Upper lobe of left lung (tissue), 6 donors: ENCODE measurements at regions not wholly inside any gene's neighbourhood (a gene's known extent, or its start where the extent isn't known, plus 50 kb on each side); places are given as distances from the start of the nearest gene placed in this dataset.

Experiments used
- ATAC-seq, 2 donors: fragments of 200-7000 bp; cut with Tn5 transposase; one replicate each; pipeline ENCODE4 v1.9.1; 2022; ENCODE audit warnings: mild to moderate bottlenecking in 2 of 2, moderate library complexity in 2 of 2; ENCODE audit not compliant: low FRiP score in 2 of 2
- DNase-seq, 2 donors: peaks; one replicate each; pipeline ENCODE4 v3.0.0-alpha.2; 2019 to 2020
- H3K27ac ChIP-seq, 4 donors: fragments of 200-600 bp; sonication (generic); one replicate each; pipeline ENCODE4 v1.5.1; 2016 to 2019
- H3K27me3 ChIP-seq, 4 donors: fragments of 200-600 bp; sonication (generic); one replicate each; pipeline ENCODE4 v1.5.1; 2017 to 2019
- H3K36me3 ChIP-seq, 4 donors: fragments of 200-600 bp; sonication (generic); one replicate each; pipeline ENCODE4 v1.5.1; 2016 to 2019
- H3K4me1 ChIP-seq, 4 donors: fragments of 200-600 bp; sonication (generic); one replicate each; pipeline ENCODE4 v1.5.1; 2018 to 2019
- H3K4me3 ChIP-seq, 4 donors: fragments of 200-600 bp; sonication (generic); one replicate each; pipeline ENCODE4 v1.5.1; 2017 to 2019; ENCODE audit warnings: mild to moderate bottlenecking in 2 of 4, moderate library complexity in 1 of 4
- H3K9me3 ChIP-seq, 4 donors: fragments of 200-600 bp; sonication (generic); one replicate each; pipeline ENCODE4 v1.5.1; 2018 to 2019
- EP300 ChIP-seq, 4 donors: sonication (generic); formaldehyde crosslinking; IDR thresholded peaks; one replicate each; pipeline ENCODE4 v1.5.1; 2017; ENCODE audit warnings: antibody characterized with exemption in 4 of 4, control low read depth in 2 of 4
- POLR2A ChIP-seq, 4 donors: fragments of 450-650 bp; IDR thresholded peaks; one replicate each; pipeline ENCODE4 v1.5.1; 2016 to 2017; ENCODE audit warnings: antibody characterized with exemption in 4 of 4, mild to moderate bottlenecking in 2 of 4
- POLR2AphosphoS5 ChIP-seq, 2 donors: sonication (generic); formaldehyde crosslinking; IDR thresholded peaks; one replicate each; pipeline ENCODE4 v1.5.1; 2017; ENCODE audit warnings: antibody characterized with exemption in 2 of 2
- WGBS, 2 donors: methylation state at CpG; one replicate each; pipeline ENCODE4 v1.1.5; 2017 to 2018; 5-methylcytosine and 5-hydroxymethylcytosine counted together
- TF ChIP-seq, protein P1 (sequence below), 6 experiments: fragments of 450-650 bp in 4 of 6; fragments of 200-600 bp in 2 of 6; sonication (generic) in 2 of 6; IDR thresholded peaks; one replicate each; pipeline ENCODE4 v1.5.1; 2016 to 2019; ENCODE audit warnings: antibody characterized with exemption in 6 of 6
- donor health status: DM: no; HTN: no; CAD: no; lungs with moderate emphysema.
- donor health status: DM: no; HTN: yes; CAD: no; lungs with severe emphysema.

DNA sequence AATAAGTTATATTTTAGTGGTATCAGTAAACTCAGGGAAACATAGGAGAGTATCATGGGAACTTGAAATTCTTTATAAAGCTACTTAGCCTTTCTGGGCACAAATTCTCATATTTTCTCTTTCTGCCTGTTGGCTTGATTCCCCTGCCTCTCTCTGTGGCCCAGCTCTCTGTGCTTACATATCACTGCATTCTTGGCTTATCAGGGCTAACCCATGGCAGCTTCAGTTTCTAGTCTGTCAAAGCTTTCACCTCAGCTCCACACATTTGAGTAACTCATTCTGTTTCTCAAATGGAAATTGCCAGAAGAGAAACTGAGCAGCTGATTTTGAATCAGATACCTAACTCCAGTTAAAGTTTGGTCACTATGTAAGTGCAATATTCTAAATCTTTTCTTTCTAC, 713.1 kb downstream of the DNAJB9 start:
- ATAC-seq (no peak), DNase-seq (no peak)
- H3K9me3 ChIP-seq = peaks cover 0 to 7% (median 0%) of the 10 kb centered on the region in 4 donors
- no peak overlapping the region for H3K4me3 ChIP-seq
- no peak overlapping the region for H3K27ac ChIP-seq
- no peaks in the 10 kb centered on the region for H3K27me3 ChIP-seq
- no peaks in the 10 kb centered on the region for H3K4me1 ChIP-seq
- H3K36me3 ChIP-seq = no peaks in the 10 kb centered on the region
- TF ChIP-seq, protein P1, sequence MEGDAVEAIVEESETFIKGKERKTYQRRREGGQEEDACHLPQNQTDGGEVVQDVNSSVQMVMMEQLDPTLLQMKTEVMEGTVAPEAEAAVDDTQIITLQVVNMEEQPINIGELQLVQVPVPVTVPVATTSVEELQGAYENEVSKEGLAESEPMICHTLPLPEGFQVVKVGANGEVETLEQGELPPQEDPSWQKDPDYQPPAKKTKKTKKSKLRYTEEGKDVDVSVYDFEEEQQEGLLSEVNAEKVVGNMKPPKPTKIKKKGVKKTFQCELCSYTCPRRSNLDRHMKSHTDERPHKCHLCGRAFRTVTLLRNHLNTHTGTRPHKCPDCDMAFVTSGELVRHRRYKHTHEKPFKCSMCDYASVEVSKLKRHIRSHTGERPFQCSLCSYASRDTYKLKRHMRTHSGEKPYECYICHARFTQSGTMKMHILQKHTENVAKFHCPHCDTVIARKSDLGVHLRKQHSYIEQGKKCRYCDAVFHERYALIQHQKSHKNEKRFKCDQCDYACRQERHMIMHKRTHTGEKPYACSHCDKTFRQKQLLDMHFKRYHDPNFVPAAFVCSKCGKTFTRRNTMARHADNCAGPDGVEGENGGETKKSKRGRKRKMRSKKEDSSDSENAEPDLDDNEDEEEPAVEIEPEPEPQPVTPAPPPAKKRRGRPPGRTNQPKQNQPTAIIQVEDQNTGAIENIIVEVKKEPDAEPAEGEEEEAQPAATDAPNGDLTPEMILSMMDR (IDR thresholded peaks at IDR 0.05) = no peak
- TF ChIP-seq POLR2AphosphoS5 (IDR thresholded peaks at IDR 0.05) (no peak), EP300 (IDR thresholded peaks at IDR 0.05) (no peak), POLR2A (IDR thresholded peaks at IDR 0.05) (no peak)

DNA sequence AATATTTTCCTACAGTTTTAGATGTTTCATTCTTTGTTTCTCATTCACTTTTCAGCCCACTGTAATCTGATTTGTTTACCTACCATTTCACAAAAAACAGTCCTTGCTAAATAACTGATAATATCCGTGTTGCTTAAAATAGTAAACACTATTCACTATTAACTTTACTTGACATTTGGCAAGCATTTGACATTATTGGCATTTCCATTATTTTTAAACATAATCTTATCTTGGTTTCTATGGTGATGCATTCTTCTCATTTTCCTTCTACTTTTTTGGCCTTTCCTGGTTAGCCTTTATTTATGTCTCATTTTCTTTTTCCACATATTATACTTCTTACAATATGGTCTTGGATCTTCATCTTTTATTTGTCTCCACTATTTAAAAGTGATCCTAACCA, 715.3 kb downstream of the DNAJB9 start:
- DNase-seq (no peak), ATAC-seq (no peak)
- 33 to 50% methylated on average over 1 of the region's 1 CpG for WGBS, 2 donors

DNA sequence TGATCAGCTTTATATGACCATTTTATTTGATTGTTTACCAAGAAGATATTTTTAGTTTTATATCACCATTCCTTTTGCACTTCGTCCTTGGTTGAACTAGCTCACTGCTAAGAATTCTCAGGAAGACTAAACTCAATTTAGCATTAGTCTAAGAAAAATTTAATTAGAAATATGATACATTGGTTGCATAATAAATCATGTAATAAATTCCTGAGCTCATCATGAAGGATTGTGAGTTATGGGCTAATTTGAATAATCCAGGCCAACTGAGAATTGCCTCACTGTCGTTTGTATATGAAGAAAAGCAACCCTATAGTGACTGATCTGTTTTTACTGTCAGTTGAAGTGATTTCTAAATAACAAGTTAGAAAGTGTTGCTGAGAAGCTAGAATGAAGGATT, 725.5 kb downstream of the DNAJB9 start:
- Histone ChIP-seq H3K4me3 (no peak overlapping the region), H3K27ac (no peak overlapping the region), H3K36me3 (no peaks in the 10 kb centered on the region), H3K9me3 (no peaks in the 10 kb centered on the region), H3K27me3 (no peaks in the 10 kb centered on the region), H3K4me1 (no peaks in the 10 kb centered on the region)
- TF ChIP-seq EP300 (IDR thresholded peaks at IDR 0.05) (no peak), POLR2AphosphoS5 (IDR thresholded peaks at IDR 0.05) (no peak), POLR2A (IDR thresholded peaks at IDR 0.05) (no peak)
- TF ChIP-seq, protein P1 (IDR thresholded peaks at IDR 0.05) = no peak
- DNase-seq = no peak
- 59 to 61% methylated on average over 2 of the region's 2 CpGs for WGBS, 2 donors
- no peak for ATAC-seq

More for the DNA sequence above, 715.3 kb downstream of the DNAJB9 start:
- H3K9me3 ChIP-seq = peaks cover 0 to 7% (median 0%) of the 10 kb centered on the region in 4 donors
- no peaks in the 10 kb centered on the region for H3K4me1 ChIP-seq
- H3K36me3 ChIP-seq = no peaks in the 10 kb centered on the region
- H3K27ac ChIP-seq = no peak overlapping the region
- no peak overlapping the region for H3K4me3 ChIP-seq
- no peaks in the 10 kb centered on the region for H3K27me3 ChIP-seq
- TF ChIP-seq POLR2AphosphoS5 (IDR thresholded peaks at IDR 0.05) = no peak
- no peak for TF ChIP-seq EP300 (IDR thresholded peaks at IDR 0.05)
- TF ChIP-seq, protein P1 (IDR thresholded peaks at IDR 0.05) = no peak
- TF ChIP-seq POLR2A (IDR thresholded peaks at IDR 0.05) = no peak

DNA sequence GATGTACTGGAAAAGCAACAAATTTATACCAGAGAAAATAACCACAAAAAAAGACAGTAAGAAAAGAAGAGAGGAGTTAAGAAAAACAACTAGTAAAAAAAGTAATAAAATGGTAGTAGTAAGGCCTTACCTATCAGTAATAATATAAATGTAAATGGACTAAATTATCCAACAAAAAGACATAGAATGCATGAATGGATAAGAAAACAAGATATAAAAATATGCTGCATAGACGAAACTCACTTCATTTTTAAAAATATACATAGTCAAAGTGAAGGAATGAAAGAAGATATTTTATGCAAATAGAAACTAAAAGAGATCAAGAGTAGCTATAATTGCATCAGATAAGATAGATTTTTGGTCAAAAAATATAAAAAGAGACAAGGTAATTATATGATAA, 739.1 kb downstream of the DNAJB9 start:
- Histone ChIP-seq H3K9me3 (peaks cover 0 to 12% (median 6%) of the 10 kb centered on the region in 4 donors), H3K4me3 (no peak overlapping the region), H3K27ac (no peak overlapping the region), H3K27me3 (no peaks in the 10 kb centered on the region), H3K4me1 (no peaks in the 10 kb centered on the region), H3K36me3 (no peaks in the 10 kb centered on the region)
- 60 to 86% methylated on average over 1 of the region's 1 CpG for WGBS, 2 donors
- ATAC-seq (no peak), DNase-seq (no peak)
- no peak for TF ChIP-seq POLR2AphosphoS5 (IDR thresholded peaks at IDR 0.05)
- no peak for TF ChIP-seq POLR2A (IDR thresholded peaks at IDR 0.05)
- TF ChIP-seq EP300 (IDR thresholded peaks at IDR 0.05) = no peak
- TF ChIP-seq, protein P1 (IDR thresholded peaks at IDR 0.05) = no peak

DNA sequence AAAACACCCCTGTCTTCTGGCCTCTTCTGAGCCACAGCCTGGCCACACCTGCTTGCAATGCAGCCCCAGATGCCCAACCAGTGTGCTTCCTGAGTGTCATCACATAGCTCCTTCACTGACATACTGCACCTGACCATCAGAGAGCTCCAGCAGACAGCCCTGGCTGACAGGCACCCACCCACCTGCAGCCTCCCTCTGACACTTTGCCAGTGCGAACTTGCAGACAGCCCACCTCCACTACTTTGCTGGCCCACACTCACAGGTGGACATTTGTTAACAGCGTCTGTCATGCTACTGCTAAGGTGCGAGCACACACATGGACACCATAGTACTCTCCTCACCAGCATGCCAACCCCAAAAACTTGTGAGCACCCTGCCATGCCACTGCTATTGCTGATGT, 740.1 kb downstream of the DNAJB9 start:
- WGBS, 2 donors = 84 to 86% methylated on average over 2 to 3 of the region's 3 CpGs
- TF ChIP-seq POLR2A (IDR thresholded peaks at IDR 0.05) (no peak), POLR2AphosphoS5 (IDR thresholded peaks at IDR 0.05) (no peak), EP300 (IDR thresholded peaks at IDR 0.05) (no peak)
- TF ChIP-seq, protein P1 (IDR thresholded peaks at IDR 0.05) = no peak
- Histone ChIP-seq H3K27ac (no peak overlapping the region), H3K4me1 (no peaks in the 10 kb centered on the region), H3K4me3 (no peak overlapping the region), H3K27me3 (no peaks in the 10 kb centered on the region), H3K9me3 (peaks cover 0 to 12% (median 5%) of the 10 kb centered on the region in 4 donors), H3K36me3 (no peaks in the 10 kb centered on the region)
- ATAC-seq = no peak
- DNase-seq = no peak
